Activated CD4-positive, alpha-beta T cell treated with anti-CD3 and anti-CD28 coated beads, Interleukin-2, amount 10 ng/mL, durations not matched to agents 24 days and 14 days (primary cell): ENCODE measurements at regions not wholly inside any gene's neighbourhood (a gene's known extent, or its start where the extent isn't known, plus 50 kb on each side); places are given as distances from the start of the nearest gene placed in this dataset.

Experiments
- DNase-seq: peaks from one replicate; pipeline ENCODE4 v3.0.0; 2022
- H3K27ac Mint-ChIP-seq: one replicate; pipeline ENCODE4 v1.8.0; 2022; ENCODE audit warnings: mild to moderate bottlenecking, mixed read lengths
- H3K27me3 Mint-ChIP-seq: one replicate; pipeline ENCODE4 v1.8.0; 2022; ENCODE audit warnings: mixed read lengths
- H3K36me3 Mint-ChIP-seq: one replicate; pipeline ENCODE4 v1.8.0; 2022; ENCODE audit warnings: low read depth, mild to moderate bottlenecking, mixed read lengths
- H3K4me1 Mint-ChIP-seq: one replicate; pipeline ENCODE4 v1.8.0; 2021; ENCODE audit warnings: mixed read lengths
- H3K4me3 Mint-ChIP-seq: one replicate; pipeline ENCODE4 v1.8.0; 2022; ENCODE audit warnings: mild to moderate bottlenecking, moderate library complexity, mixed read lengths
- H3K9me3 Mint-ChIP-seq: one replicate; pipeline ENCODE4 v1.8.0; 2021; ENCODE audit warnings: mixed read lengths
- intact Hi-C: fragments of 100-400 bp; cut with micrococcal nuclease; formaldehyde crosslinking; loops from one replicate; pipeline ENCODE4 v1.15.1; 2023

DNA sequence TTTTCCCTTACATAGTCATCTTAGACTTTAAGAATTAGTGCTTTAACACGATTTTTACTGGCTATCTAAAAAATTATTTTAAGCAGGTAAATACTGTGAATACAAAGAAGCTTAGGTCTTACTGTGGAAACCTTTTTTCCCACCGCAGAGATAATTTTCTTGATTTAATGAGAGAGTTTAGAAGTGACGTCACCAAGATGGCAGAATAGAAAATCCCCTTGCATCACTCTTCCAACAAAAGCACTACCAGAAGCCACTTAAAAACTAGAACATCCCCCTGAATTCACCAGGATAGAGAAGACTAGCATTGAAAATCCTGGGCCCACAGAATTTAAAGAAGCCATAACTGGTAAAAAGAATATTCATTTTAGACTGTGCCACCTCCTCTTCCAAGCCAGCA lies 375.4 kb upstream of the PTCHD4 start:
- DNase-seq, result no peak
- H3K27ac Mint-ChIP-seq, result no peak overlapping the region
- no peaks in the 10 kb centered on the region for H3K36me3 Mint-ChIP-seq
- H3K9me3 Mint-ChIP-seq, result no peaks in the 10 kb centered on the region
- no peaks in the 10 kb centered on the region for H3K27me3 Mint-ChIP-seq
- H3K4me3 Mint-ChIP-seq, result no peak overlapping the region
- intact Hi-C loops, result no loop called here
- no peaks in the 10 kb centered on the region for H3K4me1 Mint-ChIP-seq

DNA sequence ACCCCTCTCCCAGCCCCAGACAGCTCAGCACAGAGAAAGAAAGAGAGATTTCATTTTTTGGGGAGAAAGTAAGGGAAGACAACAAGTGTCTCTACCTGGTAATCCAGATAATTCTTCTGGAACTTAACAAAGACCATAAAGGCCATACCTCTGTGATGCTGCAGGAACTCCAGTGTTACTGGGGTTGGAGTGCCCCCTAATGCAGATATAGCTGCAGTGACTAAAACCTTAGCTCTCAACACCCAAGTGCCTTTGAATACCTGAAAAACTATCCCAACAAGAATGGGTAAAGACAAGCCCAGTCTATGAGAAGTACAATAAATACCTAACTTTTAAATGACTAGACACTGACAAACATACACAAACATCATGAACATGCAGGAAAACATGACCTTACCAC lies 365.3 kb upstream of the PTCHD4 start:
- Mint-ChIP-seq H3K9me3 (no peaks in the 10 kb centered on the region), H3K36me3 (no peaks in the 10 kb centered on the region), H3K4me3 (no peak overlapping the region), H3K27me3 (no peaks in the 10 kb centered on the region), H3K27ac (no peak overlapping the region), H3K4me1 (no peaks in the 10 kb centered on the region)
- DNase-seq, result no peak
- intact Hi-C loops, result no loop called here

DNA sequence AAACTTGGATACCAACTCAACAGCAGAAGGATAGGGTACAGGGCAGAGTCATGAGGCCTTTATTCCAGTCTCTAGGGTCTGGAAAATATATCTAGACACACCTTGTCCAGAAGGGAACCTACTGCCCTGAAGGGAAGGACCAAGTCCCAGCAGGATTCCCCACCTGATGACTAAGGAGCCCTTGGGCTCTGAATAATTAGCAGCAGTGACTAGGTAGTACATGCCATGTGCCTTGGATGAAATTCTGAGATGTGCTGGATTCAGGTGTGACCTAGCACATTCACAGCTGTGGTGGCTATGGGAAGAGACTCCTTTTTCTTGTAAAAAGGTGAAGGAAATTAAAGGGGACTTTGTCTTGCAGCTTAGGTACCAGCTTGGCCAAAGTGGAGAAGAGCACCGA lies 364.3 kb upstream of the PTCHD4 start:
- Mint-ChIP-seq H3K36me3 (no peaks in the 10 kb centered on the region), H3K27me3 (no peaks in the 10 kb centered on the region), H3K4me3 (no peak overlapping the region), H3K27ac (no peak overlapping the region), H3K4me1 (no peaks in the 10 kb centered on the region), H3K9me3 (no peaks in the 10 kb centered on the region)
- intact Hi-C loops, result no loop called here
- no peak for DNase-seq

DNA sequence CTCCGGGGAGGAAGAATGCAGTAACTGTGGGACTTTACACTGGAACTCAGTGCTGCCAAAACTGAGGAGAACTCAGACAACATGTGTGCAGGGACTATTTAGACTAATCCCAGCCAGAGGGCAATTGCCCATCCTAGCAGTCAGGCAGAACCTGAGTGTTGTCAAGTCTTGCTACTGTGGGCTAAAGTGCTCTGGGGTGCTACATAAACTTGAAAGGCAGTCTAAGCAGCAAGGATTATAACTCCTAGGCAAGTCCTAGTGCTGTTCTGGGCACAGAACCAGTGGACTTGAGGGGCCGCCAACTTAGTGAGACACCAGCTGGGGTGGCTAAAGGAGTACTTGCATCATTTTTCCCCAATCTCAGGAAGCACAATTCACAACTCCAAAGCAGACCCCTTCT lies 363.8 kb upstream of the PTCHD4 start:
- Mint-ChIP-seq H3K27ac (no peak overlapping the region), H3K9me3 (no peaks in the 10 kb centered on the region), H3K36me3 (no peaks in the 10 kb centered on the region), H3K4me1 (no peaks in the 10 kb centered on the region), H3K4me3 (no peak overlapping the region), H3K27me3 (no peaks in the 10 kb centered on the region)
- intact Hi-C loops, result no loop called here
- no peak for DNase-seq

DNA sequence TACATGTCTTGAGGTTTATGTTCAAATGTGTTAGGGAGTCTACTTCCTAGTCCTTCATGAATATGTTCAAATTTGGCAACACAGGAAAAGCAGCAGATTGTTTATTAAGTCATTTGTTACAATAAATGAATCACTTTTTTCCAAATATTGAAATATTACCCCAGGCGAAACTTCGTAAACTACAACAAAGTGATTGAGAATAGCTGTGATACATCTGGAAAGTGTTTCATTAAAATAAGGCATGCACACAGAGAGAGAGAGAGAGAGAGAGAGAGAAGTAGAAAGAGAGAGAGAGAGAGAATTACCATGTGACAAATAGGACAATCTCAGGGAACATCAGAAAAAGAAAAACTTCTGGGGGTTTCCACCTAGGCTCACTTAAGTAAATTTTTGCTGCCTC lies 363.1 kb upstream of the PTCHD4 start:
- no peak overlapping the region for H3K27ac Mint-ChIP-seq
- intact Hi-C loops, result no loop called here
- no peak for DNase-seq
- no peaks in the 10 kb centered on the region for H3K36me3 Mint-ChIP-seq
- no peaks in the 10 kb centered on the region for H3K4me1 Mint-ChIP-seq
- no peaks in the 10 kb centered on the region for H3K27me3 Mint-ChIP-seq
- no peak overlapping the region for H3K4me3 Mint-ChIP-seq
- no peaks in the 10 kb centered on the region for H3K9me3 Mint-ChIP-seq

DNA sequence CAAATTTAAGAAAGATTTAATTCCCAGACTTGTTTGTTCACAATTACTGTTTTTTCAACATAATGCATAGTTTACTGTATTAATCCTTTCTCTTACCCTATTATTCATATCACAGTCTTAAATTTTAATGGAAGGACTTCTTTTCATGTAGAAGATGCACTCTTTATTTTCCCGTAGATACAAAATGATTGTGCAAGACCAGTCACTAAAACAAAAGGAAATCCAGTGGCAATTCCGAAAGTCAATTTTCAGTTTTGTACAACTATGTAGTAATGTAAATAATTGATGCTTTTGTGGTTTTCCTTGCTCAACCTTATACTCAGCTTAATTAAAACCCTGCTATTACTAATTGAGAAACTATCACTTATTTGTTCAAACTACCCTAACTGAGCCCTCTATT lies 361.5 kb upstream of the PTCHD4 start:
- H3K9me3 Mint-ChIP-seq, result no peaks in the 10 kb centered on the region
- H3K27ac Mint-ChIP-seq, result no peak overlapping the region
- H3K36me3 Mint-ChIP-seq, result no peaks in the 10 kb centered on the region
- no peaks in the 10 kb centered on the region for H3K4me1 Mint-ChIP-seq
- DNase-seq, result no peak
- no peak overlapping the region for H3K4me3 Mint-ChIP-seq
- H3K27me3 Mint-ChIP-seq, result no peaks in the 10 kb centered on the region
- intact Hi-C loops, result no loop called here

DNA sequence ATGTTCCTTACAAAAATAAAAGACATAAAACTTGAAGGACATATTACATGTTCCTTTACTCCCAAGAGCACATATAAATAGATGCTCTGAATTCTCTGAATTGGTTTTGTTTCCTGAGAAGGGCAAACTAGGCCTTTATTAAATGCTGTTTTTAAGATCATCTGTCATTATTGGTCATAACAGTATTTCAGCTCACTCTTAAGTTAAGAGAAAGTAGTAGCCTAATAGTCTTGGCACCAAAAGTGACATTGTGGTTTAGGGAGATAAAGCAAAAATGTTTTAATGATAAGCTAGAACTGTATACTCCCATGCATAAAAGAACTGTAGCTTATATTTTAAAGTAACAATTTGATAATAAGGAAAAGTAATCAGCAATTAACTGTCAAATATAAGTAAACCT lies 361.1 kb upstream of the PTCHD4 start:
- no peaks in the 10 kb centered on the region for H3K27me3 Mint-ChIP-seq
- DNase-seq, result no peak
- H3K9me3 Mint-ChIP-seq, result no peaks in the 10 kb centered on the region
- no peaks in the 10 kb centered on the region for H3K4me1 Mint-ChIP-seq
- intact Hi-C loops, result no loop called here
- H3K4me3 Mint-ChIP-seq, result no peak overlapping the region
- no peaks in the 10 kb centered on the region for H3K36me3 Mint-ChIP-seq
- no peak overlapping the region for H3K27ac Mint-ChIP-seq

DNA sequence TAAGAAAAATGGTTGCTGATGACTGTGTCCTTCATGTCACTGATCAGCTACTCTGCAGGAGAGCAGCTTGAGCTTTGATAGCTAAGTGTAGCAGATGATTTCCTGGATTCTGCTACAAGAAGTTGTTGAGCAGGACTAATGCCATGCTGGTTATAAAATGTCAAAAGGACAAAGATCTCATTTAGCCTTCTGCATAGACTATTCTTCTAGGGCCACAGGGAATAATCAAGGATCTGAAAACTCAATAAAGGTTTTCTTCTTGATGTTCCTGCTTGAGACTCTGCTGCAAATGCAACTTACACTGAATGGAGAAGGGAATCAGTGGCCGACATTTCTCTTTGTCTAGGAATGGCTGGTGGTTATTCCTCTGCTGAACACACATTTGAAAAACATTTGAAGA lies 360.3 kb upstream of the PTCHD4 start:
- no peaks in the 10 kb centered on the region for H3K27me3 Mint-ChIP-seq
- no peak overlapping the region for H3K4me3 Mint-ChIP-seq

DNA sequence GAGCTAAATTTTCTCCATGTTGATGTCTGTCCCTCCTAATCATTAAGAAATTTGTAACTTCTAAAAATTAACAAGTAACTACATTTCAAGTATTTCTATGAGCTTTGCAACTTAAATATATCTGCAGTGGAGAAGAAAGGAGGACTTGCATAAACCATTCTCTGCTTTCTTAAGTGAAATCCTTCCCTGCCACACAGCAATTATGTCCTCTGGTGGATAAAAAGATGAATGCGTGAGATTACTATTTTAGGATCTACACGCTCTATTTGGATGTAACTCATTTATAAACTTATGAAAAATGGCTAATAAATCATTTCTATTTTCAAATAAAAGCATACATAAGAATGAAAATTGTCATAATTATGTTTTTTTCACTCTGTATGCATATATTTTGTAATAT lies 338.0 kb upstream of the PTCHD4 start:
- Mint-ChIP-seq H3K4me1 (no peaks in the 10 kb centered on the region), H3K9me3 (peaks cover 10% of the 10 kb centered on the region), H3K27me3 (no peaks in the 10 kb centered on the region), H3K36me3 (no peaks in the 10 kb centered on the region), H3K4me3 (no peak overlapping the region), H3K27ac (no peak overlapping the region)
- DNase-seq, result no peak
- intact Hi-C loops, result no loop called here

More for the DNA sequence above, 360.3 kb upstream of the PTCHD4 start:
- no peaks in the 10 kb centered on the region for H3K4me1 Mint-ChIP-seq
- no peak overlapping the region for H3K27ac Mint-ChIP-seq
- no peaks in the 10 kb centered on the region for H3K9me3 Mint-ChIP-seq
- H3K36me3 Mint-ChIP-seq, result no peaks in the 10 kb centered on the region
- DNase-seq, result no peak
- intact Hi-C loops, result no loop called here

DNA sequence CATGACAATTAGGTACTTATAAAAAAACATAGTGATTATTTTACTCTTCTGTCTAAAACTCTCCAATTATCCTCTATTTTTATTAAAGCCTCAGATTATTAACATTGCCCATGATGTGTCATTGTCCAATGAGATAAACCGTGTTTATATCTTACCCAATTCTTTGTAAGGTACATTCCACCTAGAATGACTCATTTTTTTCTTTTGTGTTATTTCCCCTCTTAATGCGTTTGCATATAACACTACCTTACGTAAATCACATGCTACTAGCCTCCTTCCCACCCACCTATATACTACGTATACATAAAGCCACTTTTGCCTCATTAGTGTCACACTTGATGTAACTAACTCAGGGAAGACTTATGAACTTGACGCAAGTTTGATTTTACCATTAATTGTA lies 336.3 kb upstream of the PTCHD4 start:
- DNase-seq, result no peak
- intact Hi-C loops, result no loop called here
- H3K9me3 Mint-ChIP-seq, result peaks cover 7% of the 10 kb centered on the region
- no peaks in the 10 kb centered on the region for H3K4me1 Mint-ChIP-seq
- H3K4me3 Mint-ChIP-seq, result no peak overlapping the region
- H3K36me3 Mint-ChIP-seq, result no peaks in the 10 kb centered on the region
- H3K27me3 Mint-ChIP-seq, result no peaks in the 10 kb centered on the region
- no peak overlapping the region for H3K27ac Mint-ChIP-seq

DNA sequence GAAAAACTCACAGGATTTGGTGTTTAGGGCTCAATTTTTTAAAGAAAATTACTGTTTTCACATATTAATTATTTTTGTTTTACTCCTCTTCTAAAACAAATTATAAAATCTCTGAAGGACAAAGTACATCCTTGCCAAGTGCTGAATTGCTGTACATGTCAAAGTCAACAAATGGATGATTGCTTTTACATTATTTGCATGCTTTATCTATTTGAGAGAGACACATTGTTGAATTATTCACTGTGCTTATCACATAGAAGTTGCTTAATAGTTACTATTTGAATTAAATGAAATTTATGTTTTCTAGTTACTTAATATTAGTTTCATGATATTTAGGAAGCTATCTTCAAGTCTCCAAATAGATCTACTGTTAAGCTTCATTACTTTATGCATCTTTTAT lies 318.6 kb upstream of the PTCHD4 start:
- Mint-ChIP-seq H3K36me3 (no peaks in the 10 kb centered on the region), H3K4me3 (no peak overlapping the region)
- intact Hi-C loops, result no loop called here

DNA sequence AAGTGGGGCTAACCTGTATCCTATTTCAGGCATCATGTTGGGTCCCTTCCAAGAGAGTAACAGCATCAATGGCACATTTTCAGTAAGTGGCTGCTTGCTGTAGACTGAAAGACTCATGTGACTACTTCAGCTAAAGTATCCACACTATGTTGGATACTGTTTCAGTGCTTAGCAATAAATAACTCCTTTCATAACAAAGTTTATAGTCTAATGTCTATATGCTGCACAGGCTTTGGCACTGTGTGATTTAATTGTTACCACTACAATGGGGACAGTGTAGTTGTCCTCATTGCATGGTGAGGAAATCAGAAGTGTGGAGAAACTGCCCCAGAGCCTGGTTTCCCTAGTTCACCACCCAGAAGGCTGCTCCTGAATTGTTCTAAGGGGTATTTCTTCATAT lies 318.0 kb upstream of the PTCHD4 start:
- no peaks in the 10 kb centered on the region for H3K9me3 Mint-ChIP-seq
- no peak for DNase-seq
- no peak overlapping the region for H3K27ac Mint-ChIP-seq
- no peak overlapping the region for H3K4me3 Mint-ChIP-seq
- no peaks in the 10 kb centered on the region for H3K36me3 Mint-ChIP-seq
- no peaks in the 10 kb centered on the region for H3K4me1 Mint-ChIP-seq
- H3K27me3 Mint-ChIP-seq, result no peaks in the 10 kb centered on the region
- intact Hi-C loops, result no loop called here

More for the DNA sequence above, 318.6 kb upstream of the PTCHD4 start:
- Mint-ChIP-seq H3K9me3 (no peaks in the 10 kb centered on the region), H3K27ac (no peak overlapping the region), H3K4me1 (no peaks in the 10 kb centered on the region), H3K27me3 (no peaks in the 10 kb centered on the region)
- DNase-seq, result no peak

DNA sequence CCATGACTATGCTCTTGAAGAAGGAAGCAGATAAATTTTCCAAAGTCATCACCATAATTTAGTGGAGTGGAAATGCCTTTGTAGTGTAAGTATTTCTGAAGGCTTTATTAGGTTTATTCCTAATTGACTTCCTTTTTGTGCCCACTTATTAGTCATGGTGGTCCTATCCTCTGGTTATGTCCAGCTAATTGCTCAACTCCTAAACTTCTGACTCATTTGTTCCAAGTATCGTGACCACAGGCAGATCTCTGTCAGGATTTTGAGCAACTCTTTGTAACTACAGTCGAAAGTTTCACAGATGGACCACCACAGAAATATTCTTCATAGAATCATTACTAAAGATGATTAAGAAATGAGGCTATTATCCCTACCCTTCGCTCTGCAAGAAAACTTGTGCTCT lies 315.6 kb upstream of the PTCHD4 start:
- Mint-ChIP-seq H3K9me3 (no peaks in the 10 kb centered on the region), H3K4me1 (no peaks in the 10 kb centered on the region), H3K27ac (no peak overlapping the region), H3K36me3 (no peaks in the 10 kb centered on the region), H3K27me3 (no peaks in the 10 kb centered on the region), H3K4me3 (no peak overlapping the region)
- intact Hi-C loops, result no loop called here
- DNase-seq, result no peak

DNA sequence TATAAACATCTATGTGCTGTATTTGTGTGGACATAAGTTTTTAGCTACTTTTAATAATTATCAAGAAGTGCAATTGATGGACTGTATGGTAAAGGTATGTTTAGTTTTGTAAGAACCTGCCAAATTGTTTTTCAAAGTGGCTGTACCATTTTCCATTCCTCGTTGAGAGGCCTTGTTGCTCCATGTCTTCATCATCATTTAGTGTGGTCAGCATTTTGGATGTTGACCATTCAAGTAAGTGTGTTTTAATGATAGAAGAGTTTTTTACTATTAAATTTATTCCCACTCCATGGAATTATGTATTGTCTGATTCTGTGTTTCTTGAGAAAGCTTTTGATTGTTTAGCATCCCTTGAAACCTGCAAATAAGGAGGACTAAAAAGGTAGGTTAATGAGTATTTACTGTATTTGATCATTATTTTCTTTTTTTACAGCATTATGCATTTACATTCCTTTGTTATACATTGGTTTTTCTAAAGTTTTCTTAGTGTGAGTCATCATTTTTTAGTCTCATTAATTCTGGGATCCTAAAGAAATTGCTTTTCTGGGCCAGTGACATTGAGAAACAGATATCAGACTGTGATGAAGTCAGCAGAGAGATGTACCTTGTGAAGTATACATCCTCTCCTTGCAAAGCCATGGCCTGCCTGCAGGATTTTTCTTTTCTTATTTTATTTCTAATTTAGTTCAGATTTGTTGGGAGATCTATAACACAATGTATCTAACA lies 312.8 kb upstream of the PTCHD4 start:
- Mint-ChIP-seq H3K27me3 (no peaks in the 10 kb centered on the region), H3K4me3 (no peak overlapping the region), H3K36me3 (no peaks in the 10 kb centered on the region), H3K9me3 (no peaks in the 10 kb centered on the region), H3K4me1 (no peaks in the 10 kb centered on the region), H3K27ac (no peak overlapping the region)
- DNase-seq, result no peak
- intact Hi-C loops, result no loop called here

DNA sequence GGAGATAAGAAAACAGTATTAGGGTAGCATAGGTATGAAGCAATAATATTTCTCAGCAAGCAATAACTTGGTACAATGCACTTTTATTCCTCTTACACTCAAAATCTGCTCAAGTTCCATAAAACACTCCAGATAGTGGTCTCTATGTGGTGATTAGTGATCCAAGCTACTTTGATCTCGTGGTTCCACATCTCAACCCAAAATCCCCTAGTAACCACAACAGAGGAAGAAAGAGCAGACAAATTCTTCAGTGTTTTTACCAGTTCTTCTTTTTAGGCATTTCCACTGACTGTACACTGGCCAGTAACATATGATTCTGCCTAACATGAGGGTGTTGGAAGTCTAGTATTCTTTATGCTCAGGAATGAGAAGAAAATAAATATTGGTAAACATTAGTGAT lies 309.0 kb upstream of the PTCHD4 start:
- Mint-ChIP-seq H3K4me3 (no peak overlapping the region), H3K27ac (no peak overlapping the region), H3K27me3 (no peaks in the 10 kb centered on the region), H3K4me1 (no peaks in the 10 kb centered on the region), H3K9me3 (no peaks in the 10 kb centered on the region), H3K36me3 (no peaks in the 10 kb centered on the region)
- intact Hi-C loops, result no loop called here
- DNase-seq, result no peak
